Inferior parietal cortex (tissue), 1 donor: ENCODE measurements at regions not wholly inside any gene's neighbourhood (a gene's known extent, or its start where the extent isn't known, plus 50 kb on each side); places are given as distances from the start of the nearest gene placed in this dataset.

Experiments used
- DNase-seq: peaks from one replicate; pipeline ENCODE4 v3.0.0-alpha.2; 2016; ENCODE audit errors: extremely low spot score

DNA sequence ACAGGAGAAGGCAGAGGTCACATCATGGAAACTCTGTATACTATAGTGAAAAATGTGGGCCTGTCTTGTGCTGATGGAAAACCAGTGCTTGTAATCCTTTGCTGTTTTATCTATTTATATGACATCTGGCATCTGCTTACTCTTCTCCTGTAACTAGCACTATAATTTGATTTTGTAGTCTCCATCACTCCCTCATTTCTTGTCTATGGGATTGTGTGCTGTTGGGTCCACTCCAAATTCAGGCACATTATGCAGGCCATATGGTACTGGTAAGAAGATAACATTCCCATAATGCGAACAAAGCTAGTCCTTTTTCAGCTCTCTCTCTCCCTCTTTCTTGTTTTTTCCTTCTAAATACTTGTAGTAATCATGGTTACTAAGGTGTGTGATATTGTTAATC is 581.2 kb upstream of the IGFBP7 start:
- DNase-seq, result peak; percentile 43

DNA sequence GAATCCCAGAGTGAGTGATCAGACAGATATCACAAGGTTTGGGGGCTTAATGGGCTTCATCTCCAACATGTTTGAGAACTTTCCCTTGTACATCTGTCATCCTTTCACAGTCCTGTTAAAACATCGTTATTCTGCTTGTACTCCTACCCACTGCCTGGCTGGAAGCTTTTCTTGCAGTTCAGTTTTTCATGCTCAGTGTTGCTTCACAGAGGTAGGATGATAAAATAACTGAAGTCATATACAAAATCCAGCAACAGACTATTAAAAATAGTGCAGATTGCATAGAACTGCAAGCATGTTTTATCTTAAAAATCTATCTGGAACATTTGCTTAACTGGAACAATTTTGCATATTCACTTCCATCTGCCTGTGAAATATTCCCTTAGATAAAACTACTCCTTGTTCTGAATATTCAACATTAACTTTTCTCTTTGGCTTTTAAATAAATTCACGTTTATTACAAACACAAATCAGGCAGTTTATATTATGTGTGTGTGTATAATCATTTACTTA is 579.6 kb upstream of the IGFBP7 start:
- DNase-seq, result peak; percentile 32

DNA sequence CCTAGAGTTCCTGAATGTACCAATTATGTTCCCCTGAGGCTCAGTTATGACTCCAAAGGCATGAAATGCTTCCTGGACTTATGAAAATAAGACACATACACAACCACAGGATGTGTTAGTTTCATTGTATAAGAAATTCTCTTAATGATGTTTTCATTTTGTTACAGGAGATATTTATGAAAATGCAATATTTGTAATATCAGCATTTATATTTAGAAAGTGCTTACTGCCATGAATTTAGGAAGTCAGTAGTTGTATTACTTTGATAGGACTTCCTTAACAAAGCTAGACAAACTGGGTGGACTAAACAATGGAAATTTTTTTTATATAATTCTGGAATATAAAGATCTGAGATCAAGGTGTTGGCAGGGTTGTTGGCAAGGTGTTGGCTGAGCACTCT is 572.1 kb upstream of the IGFBP7 start:
- DNase-seq, result no peak

DNA sequence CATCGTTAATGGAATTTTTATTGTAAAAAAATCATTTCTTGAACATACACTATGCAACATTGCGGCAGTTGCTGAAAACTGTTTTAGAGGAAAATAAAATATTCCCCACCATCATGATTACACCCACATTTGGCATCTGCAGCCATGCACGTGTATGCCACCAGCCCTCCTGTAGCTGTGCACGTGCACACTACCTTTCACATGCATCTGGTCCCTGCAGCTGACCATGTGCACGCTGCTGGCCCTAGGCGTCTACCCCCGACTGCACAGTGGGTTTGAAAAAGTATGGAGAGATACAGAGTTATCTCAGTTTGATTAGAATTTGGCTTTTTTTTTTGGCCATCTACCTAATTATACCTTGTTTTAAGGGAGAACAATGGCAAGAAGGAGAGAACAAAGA is 569.8 kb upstream of the IGFBP7 start:
- no peak for DNase-seq

DNA sequence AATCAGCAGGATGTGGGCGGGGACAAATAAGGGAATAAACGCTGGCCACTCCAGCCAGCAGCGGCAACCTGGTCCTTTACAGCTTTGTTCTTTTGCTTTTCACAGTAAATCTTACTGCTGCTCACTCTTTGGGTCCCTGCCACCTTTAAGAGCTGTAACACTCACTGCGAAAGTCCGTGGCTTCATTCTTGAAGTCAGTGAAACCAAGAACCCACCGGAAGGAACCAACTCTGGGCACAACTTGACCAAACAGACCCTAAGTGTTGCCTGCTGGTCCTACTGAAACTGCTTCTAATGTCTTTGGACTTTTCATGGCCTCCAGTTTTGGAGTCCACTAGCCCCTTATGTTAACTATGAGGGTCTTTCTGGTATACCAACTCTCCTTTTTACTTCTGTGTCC is 566.2 kb upstream of the IGFBP7 start:
- DNase-seq, result no peak

DNA sequence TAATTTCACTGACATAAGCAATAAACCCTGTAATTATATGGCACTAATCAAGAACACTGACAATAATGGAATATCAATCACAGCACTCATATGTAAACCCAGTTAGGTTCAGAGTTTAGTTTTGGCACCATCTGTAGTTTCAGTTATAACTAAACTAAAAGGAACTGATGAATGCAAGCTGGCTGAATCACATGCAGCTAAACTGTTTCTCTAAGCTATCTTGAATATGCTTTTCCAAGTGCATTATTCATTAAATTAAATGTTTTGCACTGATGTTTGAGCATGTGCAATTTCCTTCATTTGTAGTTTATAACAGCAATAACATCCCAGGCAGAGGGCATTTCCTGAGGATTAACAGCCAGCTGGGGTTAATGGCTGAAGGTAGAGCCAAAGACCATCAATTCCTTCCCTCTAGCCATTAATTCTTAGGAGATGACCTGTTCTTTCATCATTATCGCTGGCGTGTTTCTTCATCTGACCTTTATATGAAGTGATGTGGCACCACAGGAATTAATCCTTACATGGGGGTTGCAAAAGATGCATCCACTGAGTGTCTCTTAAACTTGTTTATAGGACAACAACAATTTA is 562.8 kb upstream of the IGFBP7 start:
- no peak for DNase-seq

DNA sequence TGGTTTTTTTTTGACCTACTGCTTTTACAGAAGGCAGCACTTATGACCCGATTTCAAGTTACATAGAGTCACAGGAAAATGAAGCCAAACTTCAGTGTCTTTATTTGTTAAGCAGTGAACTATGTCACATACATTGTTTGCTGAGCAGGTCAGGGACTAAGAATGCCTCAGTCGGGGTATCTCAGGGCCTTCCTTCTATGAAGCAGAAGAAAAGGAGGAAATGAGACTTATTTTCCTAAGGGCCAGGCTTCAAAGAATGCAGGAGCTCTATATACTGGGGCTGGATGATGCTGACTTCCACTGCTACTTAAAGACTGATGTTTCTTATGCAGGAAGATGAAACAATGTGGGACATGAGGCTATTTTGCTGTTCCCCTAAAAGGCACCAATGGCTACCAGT is 558.4 kb upstream of the IGFBP7 start:
- DNase-seq, result no peak

DNA sequence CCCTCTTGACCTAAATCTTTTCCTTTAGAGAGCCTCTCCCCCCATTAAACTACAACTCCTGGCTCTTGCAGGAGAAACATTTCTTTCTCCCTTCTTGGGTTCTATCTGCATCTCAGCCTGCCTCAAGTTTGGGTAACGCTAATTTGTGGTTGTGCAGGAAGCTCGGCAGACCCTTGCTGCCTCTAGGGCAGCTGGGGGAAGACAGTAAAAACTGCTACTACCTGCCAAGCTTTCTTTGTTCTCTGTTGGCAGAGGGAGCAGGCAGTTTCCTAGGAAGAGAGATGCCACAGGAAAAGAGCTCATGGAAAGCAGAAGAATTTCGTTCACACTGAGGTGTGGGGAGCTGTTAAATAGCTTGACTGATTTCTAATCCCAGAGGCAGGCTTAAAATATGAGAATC is 555.6 kb upstream of the IGFBP7 start:
- no peak for DNase-seq

DNA sequence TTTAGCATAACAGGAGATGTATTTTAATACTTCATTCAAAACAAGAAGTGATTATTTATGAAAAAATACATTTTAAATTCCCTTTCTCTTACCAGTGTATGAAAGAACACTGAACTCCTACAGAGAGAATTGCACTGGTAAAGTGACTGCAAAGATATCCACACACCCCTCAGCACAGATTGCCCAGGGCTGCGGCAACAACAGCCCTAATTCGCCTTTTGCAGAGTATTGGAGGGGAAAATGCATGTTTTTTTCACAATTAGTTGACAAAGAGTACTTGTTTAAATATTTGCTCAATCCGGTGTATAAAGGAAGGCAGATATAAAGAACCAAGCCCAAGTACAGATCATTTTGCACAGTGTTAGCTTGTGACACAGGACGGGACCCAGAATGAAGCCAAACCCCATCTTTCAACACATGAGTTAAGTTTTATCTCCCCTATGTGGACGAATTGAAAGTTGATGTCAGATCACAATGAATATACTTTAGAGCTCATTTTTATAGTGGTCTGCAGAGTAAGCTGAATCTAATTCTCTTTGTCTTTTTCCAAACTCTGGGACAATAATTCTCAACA is 551.4 kb upstream of the IGFBP7 start:
- DNase-seq, result no peak

DNA sequence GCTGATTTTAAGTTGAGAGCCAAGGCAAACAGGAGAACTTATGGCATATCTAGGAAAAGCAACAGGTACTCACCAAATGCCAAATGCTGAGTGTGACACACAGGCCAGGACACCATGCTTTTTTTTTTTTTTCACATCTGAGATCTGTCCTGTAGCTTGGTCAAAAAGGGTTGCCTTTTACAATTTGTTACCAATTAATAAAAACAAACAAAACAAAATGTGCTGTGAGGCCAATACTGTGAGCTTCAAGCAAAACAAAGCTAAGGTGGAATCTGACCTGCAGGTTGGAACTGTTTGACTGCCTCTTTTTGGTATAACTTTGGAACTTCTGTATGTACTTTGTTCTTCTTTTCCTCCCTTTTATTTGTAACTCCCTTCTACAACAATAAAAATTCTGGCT is 548.5 kb upstream of the IGFBP7 start:
- DNase-seq, result no peak

DNA sequence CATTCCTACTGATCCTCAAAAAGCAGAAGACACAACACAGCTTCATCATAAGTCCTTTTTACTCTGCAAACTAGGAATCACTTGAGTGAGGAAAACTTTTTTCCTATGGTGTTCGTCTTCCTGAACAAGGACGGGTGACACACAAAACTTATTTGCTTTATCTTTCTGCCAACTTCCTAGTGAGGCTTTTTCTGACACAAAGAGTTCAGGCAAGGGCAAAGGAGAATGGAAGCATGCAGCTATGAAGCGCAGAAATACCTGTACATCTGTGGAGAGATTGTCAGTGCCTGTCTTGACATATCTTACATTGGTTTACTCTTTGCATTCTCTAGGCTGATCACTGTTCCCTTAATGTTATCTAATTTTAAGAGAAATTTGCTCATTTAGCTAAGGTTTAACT is 548.0 kb upstream of the IGFBP7 start:
- no peak for DNase-seq

DNA sequence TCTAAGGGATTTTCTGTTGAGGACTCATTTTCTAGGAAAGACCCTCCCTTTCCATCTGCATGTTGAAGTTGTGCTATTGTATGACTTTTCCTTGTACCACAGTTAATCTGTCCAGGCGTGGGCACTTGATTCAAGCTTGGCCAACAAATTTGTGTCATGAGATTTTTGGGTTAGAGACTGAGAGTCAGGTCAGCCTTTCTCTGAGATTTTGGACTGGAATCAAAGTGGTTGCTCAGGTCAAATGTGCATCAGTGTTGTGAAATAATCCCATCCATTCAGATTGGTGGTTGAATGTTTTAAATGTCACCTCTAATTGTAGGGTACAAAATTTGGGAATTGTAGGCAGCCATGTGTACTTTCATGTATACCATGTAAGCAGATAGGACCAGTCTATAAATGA is 545.2 kb upstream of the IGFBP7 start:
- no peak for DNase-seq

DNA sequence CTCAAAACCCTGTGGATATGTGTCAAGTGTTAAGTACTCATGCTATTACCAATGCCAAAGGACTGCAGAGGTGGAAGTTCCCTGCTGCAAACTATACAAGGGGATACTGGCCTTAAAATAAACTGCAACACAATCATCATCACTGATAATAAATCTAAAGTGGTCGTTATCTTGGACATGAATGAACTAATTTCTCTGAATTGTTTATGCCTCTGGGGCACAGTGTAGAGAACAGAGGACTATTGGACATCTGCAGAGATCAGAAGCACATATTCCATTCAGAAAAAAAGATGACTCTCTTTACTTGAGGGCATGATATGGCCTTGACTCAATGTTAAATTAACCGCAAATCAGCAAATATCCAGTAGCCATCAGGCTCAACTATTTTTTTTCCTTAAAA is 542.6 kb upstream of the IGFBP7 start:
- DNase-seq, result no peak

DNA sequence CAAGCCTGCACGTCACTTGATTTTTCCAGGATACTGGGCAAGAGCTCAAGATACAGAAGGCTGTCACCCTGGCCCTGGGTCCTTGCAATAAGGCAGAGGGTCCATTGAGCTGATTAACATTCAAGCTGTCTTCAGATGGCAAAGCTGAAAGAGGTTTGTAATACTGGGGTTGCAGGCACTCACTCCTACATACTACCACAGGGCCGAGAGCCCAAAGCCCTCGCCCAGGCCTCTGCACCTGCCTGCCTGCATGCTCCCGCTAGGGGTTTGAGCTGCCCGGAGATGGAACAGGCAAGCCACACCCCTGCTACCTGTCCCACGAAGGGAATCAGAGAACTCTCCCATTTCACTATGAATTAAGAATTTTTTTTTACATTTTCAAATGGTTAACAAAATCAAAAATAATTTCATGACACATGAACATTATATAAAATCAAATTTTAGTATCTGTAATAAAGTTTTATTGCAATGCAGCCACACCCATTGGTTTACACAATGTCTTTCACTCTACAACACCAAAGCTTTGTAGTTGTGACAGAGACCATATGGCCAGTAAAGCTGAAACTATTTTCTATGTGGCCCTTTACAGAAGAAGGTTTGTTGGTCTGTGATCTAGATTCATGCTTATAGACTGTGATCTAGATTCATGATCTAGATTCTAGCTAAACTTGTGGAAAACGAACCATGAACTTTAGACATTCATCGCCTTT is 530.4 kb upstream of the IGFBP7 start:
- no peak for DNase-seq

DNA sequence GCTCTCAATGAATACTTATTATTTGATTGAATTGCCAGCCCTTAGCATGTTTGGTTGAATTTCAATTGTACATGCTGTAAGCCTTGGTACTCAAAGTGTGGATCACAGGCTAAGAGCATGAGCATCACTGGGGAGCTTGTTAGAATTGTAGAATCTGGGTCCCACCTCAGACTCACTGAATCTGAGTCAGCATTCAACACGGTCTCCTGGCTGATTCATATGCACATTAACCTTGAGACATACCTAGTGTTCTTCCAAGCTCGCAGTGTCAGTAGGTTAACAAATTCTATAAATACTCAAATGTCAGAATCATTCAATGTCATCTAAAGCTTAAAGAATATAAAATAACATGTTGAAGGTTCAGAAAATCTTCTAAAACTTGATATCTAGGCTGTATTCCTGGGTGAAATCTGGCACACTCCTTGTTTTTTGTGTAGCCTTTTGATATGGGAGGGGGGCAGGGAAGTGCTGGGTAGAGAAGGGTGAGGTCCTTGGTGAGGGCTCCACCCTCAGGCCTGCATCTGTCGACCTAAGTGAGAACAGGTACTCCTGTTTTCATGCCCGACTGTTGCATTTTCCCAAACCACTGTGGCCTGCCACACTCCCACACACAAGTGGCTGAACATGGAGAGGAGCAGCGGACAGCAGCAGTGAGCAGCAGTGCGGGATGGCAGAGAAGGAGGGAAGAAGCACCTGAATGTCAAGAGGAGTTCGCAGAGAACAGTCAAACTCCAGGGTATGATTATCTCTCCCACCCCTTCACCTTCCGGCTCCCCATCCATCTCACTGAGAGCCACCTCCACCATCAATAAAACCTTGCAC is 529.6 kb upstream of the IGFBP7 start:
- DNase-seq, result no peak

DNA sequence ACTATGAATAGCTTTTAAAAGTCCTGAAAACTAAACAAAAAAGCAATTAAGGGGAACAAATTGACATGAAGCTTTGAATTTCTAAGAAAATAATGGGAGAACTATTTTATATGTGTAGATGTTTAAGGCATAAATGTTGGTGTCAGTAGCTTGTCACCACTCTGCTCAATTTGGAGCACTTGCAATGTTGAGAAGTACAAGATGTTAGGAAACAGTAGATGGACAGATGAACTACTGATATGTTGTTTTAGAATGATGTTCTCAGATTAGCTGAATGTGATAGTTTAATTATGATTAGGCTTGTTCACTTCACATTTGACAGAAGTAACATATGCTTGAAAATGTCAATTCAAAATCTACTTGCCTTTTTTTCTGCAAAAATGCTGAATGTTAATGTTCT is 525.7 kb upstream of the IGFBP7 start:
- DNase-seq, result no peak

DNA sequence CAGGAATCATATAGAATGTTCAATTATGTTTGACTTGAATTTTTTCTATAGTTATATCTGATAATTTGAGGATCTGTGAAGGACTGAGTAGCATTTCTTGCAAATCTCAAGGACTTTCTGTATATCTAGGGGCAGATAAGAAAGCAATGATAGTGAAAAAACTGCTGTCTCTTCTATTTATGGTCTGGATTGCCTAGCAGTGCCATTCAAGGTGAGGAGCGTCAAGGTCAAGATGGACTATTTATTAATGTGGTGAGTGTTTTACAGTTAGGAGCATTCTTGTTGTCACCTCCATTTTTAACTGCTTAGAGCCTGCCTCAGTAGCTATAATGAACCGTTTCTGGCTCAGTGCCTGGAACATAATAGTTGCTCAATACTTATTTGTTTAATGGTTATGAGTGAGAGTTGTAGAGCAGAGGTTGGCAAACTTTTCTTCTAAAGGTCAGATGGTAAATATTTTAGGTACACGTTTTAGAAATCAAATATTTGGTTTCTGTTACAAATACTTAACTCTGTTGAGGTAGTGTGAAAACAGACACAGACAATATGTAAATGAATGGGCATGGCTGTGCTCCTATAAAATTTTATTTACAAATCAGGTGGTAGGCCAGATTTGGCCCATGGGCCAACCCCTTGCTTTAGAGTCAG is 523.2 kb upstream of the IGFBP7 start:
- no peak for DNase-seq

DNA sequence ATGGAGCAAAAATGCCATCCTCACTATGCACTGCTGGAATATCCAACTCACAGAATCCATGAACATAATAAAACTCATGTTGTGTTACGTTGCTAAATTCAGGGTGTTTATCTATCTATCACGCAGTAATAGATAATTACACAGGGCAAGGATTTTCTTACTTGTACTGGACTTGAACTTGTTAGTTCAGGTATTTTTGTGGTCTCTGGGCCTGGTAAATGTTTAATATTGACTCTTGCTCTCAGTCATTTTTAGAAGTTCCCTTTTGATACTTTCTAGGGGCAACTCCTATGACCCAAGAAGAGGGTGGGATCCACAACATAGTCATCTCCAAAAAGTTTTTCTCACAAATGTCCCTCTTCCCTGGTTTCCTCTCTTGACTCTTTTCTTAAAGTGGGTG is 522.4 kb upstream of the IGFBP7 start:
- no peak for DNase-seq

DNA sequence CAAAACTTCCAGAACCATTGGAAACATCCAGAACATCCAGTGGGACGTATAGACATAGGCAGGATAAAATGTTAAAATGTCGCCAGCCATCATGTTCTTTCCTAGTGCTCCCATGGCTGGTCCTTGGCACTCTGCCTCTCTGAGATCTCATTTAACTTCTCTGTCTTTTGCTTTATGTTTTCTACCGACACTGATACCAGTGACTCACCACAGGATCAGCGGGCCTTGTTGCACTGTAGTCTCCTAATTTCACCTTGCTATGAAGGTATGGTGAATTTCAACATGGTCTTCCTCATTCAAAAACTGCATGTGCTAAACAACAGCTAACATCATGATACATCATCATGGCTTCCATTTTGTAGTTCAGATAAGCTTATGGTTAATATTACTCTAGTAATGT is 521.0 kb upstream of the IGFBP7 start:
- DNase-seq, result no peak

DNA sequence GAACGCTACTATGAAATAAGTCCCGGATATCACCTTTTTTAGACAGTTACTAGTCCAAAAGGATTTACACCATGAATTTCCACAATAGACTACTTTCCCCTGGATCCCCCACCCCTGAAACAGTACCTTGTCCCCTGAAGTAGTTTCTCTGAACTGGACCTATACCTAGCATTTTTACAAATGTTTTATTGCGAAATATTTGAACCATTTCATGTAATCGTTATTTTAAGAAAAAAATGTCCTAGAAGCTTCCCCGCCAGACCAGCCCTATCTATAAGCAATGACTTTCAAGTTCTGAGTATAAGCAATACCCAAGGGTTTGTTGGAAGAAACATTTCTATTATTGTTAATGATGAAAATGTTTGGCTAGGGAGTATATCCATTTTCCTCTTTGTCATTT is 517.8 kb upstream of the IGFBP7 start:
- DNase-seq, result no peak

DNA sequence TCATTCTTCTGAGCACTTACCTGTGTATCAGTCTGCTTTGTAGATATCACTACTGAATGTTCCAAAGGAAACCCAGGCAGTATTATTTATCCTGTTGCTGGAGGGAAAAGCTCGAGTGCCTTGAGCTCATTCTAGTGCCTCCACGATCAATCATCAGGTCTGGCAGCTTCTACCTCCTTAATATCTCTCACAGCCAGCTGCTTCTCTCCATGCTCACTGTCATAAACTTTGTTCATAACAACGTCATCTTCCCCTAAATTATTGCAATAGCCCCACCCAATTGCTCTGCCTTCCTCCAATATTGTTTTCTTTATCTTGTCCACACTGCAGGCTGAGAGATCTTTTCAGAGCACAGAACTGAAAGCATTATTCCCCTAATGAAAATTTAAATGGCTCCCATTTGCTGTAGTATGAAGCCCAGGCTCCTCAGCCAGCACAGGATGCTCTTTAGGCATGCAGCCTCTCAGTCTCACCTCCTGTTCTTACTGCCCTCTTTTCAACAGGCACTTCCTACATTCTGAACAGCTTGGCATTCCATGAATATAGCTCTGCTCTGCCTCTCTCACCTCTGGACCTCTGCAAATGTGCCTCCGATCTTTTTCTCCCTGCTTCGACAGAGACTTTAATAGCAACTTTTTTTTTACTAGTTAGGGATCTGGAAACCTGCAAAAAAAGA is 504.2 kb upstream of the IGFBP7 start:
- no peak for DNase-seq

DNA sequence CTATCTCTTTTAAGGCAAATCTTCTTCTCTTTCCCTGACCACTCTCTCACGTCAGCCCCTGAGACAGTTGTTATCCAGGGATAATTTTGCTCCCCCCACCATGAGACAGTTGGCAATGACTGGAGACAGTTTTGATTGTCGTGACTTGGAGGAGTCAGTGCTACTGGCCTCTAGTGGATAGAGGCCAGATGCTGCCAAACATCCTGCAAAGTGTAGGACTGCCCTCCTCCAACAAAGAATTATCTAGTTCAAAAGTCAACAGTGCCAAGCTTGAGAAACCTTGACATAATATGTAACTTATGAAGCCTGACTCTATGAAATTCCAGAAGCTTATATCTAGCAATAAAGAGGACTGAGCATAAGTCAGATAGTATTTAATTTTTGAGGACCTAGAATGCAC is 502.1 kb upstream of the IGFBP7 start:
- DNase-seq, result no peak
